LoVo (cell line): ENCODE measurements at regions not wholly inside any gene's neighbourhood (a gene's known extent, or its start where the extent isn't known, plus 50 kb on each side); places are given as distances from the start of the nearest gene placed in this dataset.
A peak's percentile ranks its signal among the peaks of the same experiment; 100 is the strongest.

Source experiments
- DNase-seq: peaks from one replicate; pipeline ENCODE4 v3.0.0-alpha.2; 2016; ENCODE audit warnings: low spot score

DNA sequence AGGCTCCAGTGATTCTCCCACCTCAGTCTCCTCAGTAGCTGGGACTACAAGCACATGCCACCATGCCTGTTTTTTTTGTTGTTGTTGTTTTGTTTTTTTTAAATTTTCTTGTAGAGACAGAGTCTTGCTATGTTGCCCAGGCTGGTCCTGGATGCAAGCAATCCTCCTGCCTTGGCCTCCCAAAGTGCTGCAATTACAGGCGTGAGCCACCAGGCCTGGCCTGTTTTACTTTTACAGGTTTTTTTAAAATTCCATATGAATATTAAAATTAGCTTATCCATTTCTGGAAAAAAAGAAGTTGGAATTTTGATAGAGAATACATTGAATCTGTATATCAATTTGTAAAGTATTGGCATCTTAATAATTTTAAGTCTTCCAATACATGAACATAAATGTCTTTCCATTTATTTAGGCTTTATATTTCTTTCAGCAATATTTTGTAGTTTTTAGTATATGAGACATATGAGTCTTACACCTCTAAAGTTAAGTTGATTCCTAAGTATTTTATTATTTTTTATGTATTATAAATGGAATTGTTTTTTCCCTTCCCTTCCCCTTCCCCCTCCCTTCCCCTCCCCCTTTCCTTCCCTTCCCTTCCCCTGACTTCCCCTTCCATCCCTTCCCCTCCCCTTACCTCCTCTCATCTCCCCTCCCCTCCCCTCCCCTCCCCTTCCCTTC, 323.5 kb upstream of the SALL1 start:
- DNase-seq: no peak

DNA sequence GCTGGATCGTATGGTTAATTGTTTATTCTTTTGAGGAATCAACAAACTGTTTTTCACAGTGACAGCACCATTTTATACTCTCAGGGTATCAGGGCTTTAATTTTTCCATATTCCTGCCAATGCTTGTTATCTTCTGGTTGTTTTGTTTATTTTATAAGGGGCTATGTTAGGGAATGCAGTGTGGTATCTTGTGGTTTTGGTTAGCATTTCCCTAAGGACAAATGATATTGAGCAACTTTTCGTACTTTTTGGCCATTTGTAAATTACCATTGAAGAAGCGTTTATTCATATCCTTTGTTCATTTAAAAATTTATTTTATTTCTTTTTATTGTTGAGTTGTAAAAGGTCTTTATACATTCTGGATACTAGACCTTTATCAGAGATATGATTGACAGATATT, 322.0 kb upstream of the SALL1 start:
- no peak for DNase-seq

DNA sequence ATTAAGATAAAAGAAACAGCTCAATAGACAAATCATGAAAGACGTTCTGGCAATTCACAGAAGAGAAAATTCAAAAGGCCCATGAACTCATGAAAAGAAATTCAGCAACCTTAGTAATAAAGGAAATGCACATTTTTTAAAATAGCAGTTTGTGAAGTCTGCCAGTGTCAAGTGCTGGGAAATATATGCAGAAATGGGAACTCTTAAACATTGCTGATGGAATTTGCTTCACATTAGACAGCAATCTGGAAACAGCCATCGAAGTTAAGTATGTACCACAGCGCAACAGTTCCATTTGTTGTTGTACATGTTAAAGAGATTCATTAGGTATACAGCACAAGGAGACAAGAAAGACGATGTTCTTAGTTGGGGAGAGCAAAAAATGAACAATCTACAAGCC, 319.4 kb upstream of the SALL1 start:
- no peak for DNase-seq

DNA sequence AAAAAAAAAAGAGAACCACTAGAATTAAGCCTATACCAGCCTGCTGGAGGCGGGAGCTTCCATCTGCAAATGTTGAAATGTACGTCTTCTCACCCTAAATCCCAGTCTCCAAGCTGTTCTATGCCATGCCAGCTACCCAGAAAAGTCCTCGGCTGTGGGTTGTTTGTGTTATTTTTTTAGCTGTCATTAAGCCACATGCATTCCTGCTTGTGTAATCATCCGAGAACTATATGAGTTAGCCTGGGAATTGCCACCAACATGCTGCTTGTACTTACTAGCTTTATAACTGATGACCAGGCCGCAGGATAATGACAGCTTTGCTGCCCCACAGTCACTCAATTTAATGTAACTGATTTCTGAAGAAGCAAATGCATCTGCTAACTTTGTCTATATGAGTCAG, 313.9 kb upstream of the SALL1 start:
- DNase-seq: no peak

DNA sequence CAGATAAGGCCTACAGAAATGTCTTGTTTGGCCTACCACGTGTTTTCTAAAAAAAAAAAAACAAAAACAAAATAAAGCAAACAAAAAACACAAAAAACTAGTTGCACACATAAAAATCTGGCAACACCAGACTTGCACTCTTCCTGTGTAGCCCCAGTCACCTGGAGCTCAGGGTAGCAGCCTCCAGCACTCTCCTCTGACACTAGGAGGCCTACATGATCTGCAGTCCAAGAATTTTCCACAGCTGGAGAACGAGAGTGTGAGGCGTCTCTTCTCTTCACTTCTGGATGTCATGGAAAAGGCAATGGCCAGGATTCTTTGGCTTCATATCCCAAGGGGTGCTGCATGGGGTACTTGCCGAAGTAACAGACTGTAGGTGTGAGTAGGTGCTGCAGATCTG, 310.2 kb upstream of the SALL1 start:
- no peak for DNase-seq

DNA sequence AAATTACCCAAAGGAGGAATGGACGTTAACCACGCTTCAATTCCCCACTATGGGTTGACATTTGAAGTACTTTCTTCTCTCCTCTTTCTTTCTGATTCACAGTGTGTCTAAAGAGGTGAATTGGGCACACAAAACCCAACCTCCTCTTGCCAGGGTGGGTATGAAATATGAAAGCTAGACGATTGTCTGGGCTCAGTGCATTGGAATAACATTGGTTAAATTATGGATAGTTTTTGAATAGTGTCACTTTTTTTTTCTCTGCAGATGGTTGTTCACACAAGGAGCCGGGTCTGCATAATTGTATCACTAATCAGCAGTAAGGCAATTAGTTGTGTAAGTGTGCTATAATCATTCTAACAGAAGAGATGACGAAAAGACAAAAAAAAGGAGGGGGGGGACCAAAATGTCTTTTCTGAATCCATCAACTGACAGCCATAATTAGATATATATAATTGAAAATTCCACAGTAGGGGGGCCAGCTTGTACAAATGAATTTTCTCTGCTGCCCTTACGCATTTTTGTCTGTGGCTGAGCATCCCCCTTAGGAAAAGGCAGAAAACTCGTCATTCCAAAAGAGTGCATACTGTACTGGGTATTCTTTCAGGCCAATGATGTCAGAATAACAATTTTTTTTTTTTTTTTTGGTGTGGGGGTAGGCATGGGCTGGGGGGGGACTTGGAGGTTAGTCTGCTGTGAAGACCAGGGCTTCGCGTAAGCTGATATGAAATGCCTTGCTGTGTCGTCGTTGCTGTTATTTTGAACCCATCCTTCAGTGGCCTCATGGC, 307.5 kb upstream of the SALL1 start:
- no peak for DNase-seq

DNA sequence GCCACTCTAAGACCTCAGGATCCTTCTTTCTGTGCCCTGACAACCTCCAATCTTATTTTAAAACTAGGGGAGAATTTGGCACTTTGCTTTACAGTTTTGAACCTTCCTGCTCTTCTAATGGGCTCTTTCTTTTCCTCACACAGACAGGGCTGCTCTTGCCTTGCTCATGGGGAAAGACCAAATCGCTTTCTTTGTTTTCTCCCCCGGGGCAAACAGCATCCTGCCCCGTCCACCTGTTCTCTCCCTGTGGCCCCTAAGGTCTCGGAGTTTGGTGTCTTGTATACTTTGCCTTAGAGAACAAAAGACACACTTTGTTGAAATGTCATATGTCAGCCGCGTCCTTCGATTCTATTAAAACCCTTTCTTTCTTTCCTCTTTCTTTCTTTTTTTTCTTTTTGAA, 306.7 kb upstream of the SALL1 start:
- DNase-seq: no peak

DNA sequence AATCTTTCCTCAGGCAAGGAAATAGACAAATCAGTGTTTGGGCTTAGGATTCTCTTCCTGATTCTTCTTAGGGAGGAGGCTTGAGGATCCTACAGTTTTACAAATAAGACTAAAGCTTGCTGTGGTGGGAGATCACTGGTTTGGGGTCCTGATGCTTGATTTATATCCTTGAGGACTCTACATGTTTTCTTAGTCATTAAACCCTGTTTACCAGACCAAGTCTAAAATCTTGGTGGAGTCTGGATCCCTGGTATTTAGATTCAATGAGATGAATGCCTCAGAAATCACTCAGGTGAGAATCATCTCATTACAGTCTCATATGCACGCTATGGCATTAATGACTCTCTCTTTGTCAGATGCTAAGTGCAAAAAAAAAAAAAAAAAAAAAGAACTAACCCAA, 304.3 kb upstream of the SALL1 start:
- no peak for DNase-seq

DNA sequence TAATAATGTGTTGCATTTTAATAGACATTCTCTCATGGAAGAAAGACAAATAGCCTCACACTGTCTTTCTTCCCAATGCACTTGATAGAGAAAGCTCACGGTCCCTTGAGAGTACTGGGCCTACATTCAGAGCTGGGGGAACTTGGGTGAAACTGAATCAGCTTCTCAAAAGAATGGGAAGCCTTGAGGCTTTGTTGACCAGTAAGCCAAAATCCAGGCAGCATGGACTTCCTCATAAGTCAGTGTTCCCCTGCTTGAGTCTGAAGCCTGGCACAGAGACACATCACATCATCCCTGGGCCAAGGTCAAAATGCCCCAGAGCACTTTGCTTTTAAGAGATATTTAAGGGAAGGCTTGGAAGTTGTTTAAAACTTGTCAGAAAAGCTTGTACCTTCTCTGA, 302.2 kb upstream of the SALL1 start:
- DNase-seq: no peak

DNA sequence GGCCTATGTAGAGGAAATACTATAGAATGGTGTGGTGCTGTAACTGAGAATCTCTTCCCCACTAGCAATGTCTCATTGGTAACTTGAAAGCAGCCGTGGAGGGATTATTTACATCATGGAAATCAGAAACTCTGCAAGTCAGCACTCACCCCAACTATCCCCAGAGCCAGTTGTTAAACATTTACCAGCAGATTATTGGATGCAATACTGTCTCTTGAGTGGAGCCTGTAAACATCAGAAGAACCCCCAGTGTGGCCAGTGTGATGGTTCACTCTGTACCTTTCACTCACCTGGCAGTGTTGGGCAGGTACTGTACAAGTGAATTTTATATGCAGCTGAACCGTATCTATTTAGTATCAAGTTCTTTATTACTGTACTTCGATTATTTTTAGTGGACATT, 299.8 kb upstream of the SALL1 start:
- no peak for DNase-seq

DNA sequence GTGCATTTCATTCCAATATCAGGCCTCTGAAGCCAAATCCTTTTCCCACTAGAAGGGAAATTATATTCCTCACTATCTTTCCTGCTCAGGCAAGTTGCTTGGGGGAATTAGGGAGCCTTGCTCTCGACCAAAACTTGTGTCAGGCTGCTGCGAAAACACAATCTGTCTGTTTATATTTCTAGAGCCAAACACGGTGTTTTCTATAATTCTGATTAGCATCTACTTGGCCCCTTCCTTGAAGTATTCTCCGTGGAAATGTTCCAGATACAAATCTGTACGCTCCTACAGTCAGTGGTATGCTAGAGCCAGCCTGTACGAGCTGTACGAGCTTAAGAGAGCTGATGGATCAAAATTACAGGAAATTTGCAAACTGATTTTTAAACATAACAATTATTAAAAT, 299.3 kb upstream of the SALL1 start:
- no peak for DNase-seq

DNA sequence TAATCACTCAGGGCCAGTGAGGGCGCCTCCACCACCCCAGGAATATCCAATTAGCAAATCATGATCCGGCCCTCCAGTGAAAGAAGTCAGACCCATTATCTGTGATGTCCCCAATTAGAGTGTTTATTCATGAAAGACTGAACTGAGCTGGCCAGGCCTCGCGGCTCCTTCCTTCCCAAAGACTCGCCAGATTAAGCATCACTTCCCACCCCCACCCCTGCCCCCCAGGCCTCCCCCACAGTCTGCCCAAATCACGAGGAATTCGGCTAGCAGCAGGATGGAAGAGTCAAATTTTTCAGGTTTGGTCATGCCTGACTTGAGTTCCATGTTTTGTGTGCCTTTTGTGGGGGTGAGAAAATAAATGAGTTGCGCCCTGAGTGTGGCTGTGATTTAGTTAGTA, 298.4 kb upstream of the SALL1 start:
- DNase-seq: no peak

DNA sequence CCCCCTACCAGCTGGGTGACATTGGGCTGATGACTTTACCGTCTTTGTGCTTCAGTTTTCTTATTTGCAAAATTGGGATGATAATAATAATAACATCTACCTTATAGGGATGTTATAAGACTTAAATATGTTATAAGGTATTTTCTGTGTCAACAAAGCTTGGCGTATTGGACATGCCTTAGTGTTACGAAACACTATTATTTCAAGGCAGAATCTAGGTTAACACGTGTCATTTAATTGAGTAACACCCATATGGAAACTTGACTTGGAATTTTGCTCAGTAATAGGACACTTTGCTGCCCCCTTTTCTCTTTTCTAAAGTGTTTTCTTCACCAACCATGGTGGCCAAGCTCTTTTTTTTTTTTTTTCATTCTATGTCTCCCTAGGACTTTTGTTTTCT, 294.2 kb upstream of the SALL1 start:
- DNase-seq: no peak

DNA sequence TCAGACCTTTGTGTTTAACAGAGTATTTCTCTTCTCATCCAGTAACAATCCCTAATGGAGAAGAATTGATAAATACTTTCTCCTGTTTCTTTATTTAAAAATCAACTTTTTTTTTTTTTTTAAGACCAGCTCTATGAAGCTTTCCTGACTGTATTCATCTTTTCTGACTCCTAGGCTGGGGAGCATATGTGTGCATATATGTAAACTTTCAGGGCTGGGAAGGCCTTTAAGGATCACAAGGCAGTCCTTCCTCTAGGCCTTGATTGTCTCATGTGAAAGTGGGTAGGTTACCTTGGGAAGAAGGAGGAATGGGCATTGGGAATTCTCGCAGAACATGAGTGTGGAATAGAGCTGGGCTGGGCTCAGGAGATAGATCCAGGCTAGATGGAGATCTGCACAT, 292.9 kb upstream of the SALL1 start:
- DNase-seq: no peak

DNA sequence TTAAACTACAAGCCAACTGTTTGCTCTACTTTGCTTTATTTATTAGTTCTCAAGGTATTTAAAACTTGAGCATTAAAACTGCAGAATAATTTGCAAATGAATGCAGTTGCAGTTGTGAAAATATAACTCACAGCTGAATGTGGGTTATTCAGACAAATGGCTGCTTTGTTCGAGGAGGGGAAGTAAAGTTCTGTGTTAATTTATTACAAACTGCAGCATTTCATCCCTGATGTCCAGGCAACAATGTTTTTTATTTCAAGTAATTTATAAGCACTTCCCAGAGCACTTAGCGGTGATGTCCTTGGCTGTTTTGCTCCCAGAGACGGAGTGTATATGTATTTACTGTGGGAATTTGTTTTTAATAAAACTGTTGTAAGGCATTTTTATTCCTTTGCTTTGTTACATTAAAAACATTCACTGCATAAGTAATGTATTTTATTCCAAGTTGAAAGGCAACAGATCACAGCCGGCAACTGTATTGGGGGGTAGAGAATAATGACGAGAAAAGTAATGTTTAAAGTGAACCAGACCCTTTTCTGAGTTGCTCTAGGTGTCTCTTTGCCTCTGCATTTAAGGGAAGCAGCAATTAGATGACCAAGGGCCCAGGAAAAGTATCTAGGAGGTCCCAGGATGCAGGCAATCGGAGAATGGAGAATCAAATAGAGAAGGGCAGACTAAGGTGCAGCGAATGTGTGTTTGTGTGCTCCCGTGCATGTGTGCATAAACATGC, 291.2 kb upstream of the SALL1 start:
- no peak for DNase-seq

DNA sequence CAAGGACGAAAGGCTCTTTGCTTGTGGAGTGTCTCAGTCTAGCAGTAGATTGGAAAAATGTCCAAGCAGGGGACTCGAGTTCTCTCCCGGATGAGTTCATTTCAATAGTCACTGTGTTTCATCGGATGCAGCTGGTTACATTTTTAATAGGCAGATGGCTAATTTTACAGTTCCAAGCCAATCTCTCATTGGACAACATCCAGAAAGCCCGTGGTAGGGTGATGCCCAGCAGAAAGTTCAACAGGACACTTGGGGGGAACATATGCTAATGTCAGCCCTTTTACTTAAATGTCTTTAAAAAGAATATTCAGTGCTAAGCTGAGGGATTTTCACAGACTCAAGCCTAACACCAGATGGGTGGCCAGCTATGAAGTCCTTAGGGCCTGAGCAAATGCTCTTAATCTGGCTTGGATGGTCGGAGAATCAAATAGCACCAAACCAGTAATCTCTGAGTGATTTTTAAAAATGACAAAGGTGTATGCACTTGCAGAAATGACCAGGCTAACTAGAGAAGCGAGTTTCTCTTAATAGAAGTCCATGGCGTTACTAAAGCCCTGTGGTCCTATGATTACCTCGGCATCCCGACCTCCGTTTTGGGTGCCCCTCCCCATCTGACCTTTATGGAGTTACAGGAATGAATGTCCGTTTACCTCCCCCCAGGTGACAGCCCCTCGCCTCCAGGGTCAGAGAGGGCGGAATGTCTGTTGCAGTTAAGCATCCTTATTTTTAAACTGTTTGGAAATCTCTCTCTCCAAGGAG, 289.2 kb upstream of the SALL1 start:
- no peak for DNase-seq

DNA sequence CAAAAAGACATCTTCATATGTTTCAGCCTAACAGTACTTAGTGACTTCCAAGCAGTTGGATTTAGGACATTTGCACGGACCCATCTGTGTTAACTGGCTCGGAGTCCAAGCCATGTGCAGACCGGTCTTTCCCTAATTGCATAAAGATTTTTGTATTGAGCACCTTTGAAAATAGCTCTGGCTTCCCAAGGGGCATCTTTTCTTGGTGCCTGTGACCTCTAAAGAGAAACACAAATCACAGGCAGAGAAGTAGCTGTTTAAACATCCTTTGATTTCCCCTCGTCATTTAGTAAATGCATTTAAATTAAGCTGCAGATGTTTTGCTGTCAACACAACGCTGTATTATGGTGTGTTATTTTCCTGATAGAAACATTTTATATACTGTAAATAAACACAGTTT, 288.2 kb upstream of the SALL1 start:
- DNase-seq: no peak

DNA sequence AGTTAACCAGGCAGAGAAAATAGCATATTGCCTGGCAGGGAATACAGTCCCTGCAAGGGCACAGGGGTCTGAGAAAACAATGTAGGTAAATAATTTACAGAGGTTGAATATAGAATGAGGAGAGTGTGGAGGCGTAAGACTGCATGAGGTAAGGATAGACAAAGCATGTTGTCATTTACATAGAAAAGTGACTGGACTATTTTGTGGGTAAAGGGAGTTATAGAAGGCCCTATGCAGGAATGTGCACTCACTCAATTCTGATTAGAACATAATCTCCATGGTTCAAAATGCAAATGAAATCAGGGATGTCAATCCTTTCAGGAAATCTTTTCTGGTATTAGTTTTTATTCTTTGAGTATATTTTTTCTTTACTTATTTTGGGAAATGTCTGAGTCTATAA, 285.7 kb upstream of the SALL1 start:
- no peak for DNase-seq

DNA sequence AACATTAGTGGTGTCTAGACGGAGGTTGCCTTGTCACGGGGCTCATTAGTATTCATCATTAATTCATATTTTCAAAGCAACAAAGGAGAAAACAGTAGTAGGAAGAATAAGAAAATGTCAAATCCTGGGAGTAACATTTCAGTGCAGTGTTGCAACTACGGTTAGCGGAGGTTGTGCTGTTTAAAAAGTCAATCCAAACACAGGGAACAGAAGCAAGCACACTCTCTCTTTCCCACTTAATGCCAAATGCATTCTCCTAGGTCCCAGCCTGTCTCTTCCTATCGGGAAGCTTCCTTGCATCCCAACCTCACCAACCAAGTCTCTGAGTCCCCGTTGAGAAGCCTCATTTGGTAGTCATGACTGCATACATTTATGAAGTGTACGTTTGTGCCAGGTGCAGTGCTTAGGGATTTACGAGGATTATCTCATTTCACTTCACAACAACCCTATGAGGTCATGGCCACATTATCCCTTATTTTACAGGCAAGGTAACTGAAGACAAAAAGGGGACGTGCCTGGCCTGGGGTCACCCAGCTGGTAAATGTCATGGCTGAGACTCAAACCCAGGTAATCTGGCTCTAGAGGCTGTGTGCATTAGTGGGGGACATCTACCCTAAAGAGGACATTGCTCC, 283.6 kb upstream of the SALL1 start:
- no peak for DNase-seq

DNA sequence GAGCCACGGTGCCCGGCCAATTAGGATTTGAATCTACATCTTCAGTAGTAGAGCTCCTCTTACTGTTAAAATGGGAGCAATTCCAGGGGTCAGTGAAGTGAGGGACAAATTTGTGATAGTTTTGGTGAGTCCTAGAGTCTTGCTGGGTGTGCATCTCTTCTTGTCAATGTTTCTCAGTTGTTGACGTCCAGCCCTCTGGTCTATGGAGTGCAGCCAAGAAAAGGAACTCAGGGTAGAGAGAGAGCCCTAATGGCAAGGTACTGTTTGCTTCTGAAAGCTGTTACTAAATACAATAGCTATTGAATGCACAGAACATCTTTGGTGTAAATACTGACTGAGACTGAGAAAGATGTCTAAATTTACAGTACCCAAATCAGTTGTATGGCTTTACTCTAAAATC, 282.5 kb upstream of the SALL1 start:
- DNase-seq: no peak

DNA sequence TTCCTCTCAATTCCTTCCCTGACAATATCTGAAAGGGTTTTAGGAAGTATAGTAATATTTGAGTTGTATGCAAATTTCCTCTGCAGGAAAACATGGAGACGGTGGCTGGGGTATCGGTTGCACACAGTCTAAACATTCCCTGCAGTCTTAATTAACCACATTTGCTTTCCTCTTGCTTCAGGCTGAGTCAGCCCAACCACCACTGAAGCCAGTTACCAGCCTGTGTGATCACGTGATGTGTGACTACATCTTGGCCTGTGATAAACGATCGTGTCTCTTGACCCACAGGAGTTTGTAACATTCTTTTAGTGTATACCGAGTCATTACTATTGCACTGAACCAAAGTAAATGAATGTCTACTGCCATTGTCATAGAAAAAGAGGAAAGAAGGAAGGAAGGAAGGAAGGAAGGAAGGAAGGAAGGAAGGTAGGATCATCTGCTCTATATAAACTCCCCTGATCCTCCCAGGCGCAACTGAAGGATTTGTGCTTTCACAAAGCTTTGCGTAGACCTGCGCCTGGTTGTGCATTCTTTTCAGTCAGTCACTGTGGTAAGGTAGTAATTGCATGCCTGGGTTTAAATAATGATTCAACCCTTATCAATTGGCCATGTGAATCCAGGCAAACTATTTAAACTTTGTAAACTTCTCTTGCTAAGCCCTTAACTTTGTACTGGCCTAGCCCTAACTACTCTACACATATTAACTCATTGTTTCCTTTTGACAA, 280.6 kb upstream of the SALL1 start:
- peak; percentile 10 for DNase-seq
